ENCODE measurements at regions not wholly inside any gene's neighbourhood (a gene's known extent, or its start where the extent isn't known, plus 50 kb on each side); places are given as distances from the start of the nearest gene placed in this dataset.

DNA sequence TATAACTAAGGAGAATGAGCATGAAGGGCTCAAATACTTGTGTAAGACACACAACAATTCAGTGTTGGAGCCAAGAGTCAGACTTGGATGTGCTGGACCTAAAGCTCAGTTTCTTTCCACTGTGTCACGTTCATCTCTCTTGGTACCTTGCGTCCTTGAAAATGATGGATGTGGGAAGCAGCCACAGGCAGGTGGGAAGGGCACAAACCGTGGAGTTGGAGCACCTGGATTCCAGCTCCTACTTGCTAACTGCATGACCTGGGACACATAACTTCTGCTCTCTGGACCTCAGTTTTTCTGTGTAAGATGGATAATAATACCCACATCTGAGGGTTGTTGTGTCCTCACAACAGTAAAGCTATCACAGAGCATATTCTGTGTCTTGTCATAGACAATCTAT lies 53.1 kb upstream of the PPP1CB start (continued):
- TF ChIP-seq, protein P1, sequence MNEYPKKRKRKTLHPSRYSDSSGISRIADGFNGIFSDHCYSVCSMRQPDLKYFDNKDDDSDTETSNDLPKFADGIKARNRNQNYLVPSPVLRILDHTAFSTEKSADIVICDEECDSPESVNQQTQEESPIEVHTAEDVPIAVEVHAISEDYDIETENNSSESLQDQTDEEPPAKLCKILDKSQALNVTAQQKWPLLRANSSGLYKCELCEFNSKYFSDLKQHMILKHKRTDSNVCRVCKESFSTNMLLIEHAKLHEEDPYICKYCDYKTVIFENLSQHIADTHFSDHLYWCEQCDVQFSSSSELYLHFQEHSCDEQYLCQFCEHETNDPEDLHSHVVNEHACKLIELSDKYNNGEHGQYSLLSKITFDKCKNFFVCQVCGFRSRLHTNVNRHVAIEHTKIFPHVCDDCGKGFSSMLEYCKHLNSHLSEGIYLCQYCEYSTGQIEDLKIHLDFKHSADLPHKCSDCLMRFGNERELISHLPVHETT (CRISPR knock-in tag; conservative IDR thresholded peaks at IDR 0.05 in 1 of 2, IDR thresholded peaks at IDR 0.05 in 1 of 2) = no peak

All from K562 (cell line).